Mononuclear cell (primary cell): ENCODE measurements at regions not wholly inside any gene's neighbourhood (a gene's known extent, or its start where the extent isn't known, plus 50 kb on each side); places are given as distances from the start of the nearest gene placed in this dataset.
"Not testable (repeated sequence)": the region's sequence is repeated elsewhere in the genome, so short reads cannot be mapped to it uniquely, and the experiment has no call there.

Experiments used
- H3K27me3 ChIP-seq: 2 replicates; pipeline ENCODE4 v1.6.0; 2011; ENCODE audit warnings: low read length, control low read depth; ENCODE audit not compliant: insufficient read depth
- H3K4me1 ChIP-seq: 2 replicates; pipeline ENCODE4 v1.5.1; 2011; ENCODE audit warnings: mild to moderate bottlenecking, low read length, control low read depth; ENCODE audit not compliant: insufficient read depth
- H3K4me3 ChIP-seq: 2 replicates; pipeline ENCODE4 v1.5.1; 2011; ENCODE audit warnings: mild to moderate bottlenecking, low read length, moderate library complexity
- H3K9me3 ChIP-seq: 2 replicates; pipeline ENCODE4 v1.5.1; 2011; ENCODE audit warnings: low read depth, mild to moderate bottlenecking, control low read depth, low read length

GRCh38 chr10:93127642-93128215 is 54.0 kb downstream of the CYP26A1 start:
- not testable (repeated sequence) for H3K9me3 ChIP-seq, H3K4me3 ChIP-seq, H3K27me3 ChIP-seq
- H3K4me1 ChIP-seq: peaks cover 17% of the 10 kb centered on the region

- Histone ChIP-seq H3K27me3 (peaks cover 5% of the 10 kb centered on the region), H3K9me3 (peaks cover under 1% of the 10 kb centered on the region), H3K4me3 (no peak overlapping the region), H3K4me1 (no peaks in the 10 kb centered on the region)
These were observed 58.3 kb downstream of the CYP26A1 start for GRCh38 chr10:93131986-93132385.

GRCh38 chr10:93138113-93138870 is 64.6 kb downstream of the CYP26A1 start:
- no peaks in the 10 kb centered on the region for H3K9me3 ChIP-seq
- peaks cover 23% of the 10 kb centered on the region for H3K4me1 ChIP-seq
- H3K27me3 ChIP-seq: peaks cover 3% of the 10 kb centered on the region
- H3K4me3 ChIP-seq: no peak overlapping the region

GRCh38 chr10:93139059-93139655 is 65.5 kb downstream of the CYP26A1 start:
- Histone ChIP-seq H3K4me3 (no peak overlapping the region), H3K9me3 (no peaks in the 10 kb centered on the region), H3K27me3 (peaks cover 3% of the 10 kb centered on the region), H3K4me1 (peaks cover 28% of the 10 kb centered on the region)

GRCh38 chr10:93142534-93142933 is 68.8 kb downstream of the CYP26A1 start:
- no peak overlapping the region for H3K4me3 ChIP-seq
- no peaks in the 10 kb centered on the region for H3K9me3 ChIP-seq

GRCh38 chr10:93143281-93143680 is 69.6 kb downstream of the CYP26A1 start:
- H3K9me3 ChIP-seq: no peaks in the 10 kb centered on the region

More at GRCh38 chr10:93142534-93142933, 68.8 kb downstream of the CYP26A1 start:
- Histone ChIP-seq H3K27me3 (peaks cover 8% of the 10 kb centered on the region), H3K4me1 (peaks cover 28% of the 10 kb centered on the region)

GRCh38 chr10:93146336-93146735 is 72.6 kb downstream of the CYP26A1 start:
- Histone ChIP-seq H3K4me3 (no peak overlapping the region), H3K4me1 (peaks cover 27% of the 10 kb centered on the region), H3K9me3 (no peaks in the 10 kb centered on the region), H3K27me3 (peaks cover 8% of the 10 kb centered on the region)

More at GRCh38 chr10:93143281-93143680, 69.6 kb downstream of the CYP26A1 start:
- H3K27me3 ChIP-seq: peaks cover 8% of the 10 kb centered on the region
- peaks cover 28% of the 10 kb centered on the region for H3K4me1 ChIP-seq
- H3K4me3 ChIP-seq: no peak overlapping the region

GRCh38 chr10:93147281-93147680 is 73.6 kb downstream of the CYP26A1 start:
- Histone ChIP-seq H3K4me3 (no peak overlapping the region), H3K9me3 (no peaks in the 10 kb centered on the region), H3K27me3 (peaks cover 8% of the 10 kb centered on the region), H3K4me1 (peaks cover 27% of the 10 kb centered on the region)

GRCh38 chr10:93148476-93148875 is 74.8 kb downstream of the CYP26A1 start:
- H3K27me3 ChIP-seq: peaks cover 8% of the 10 kb centered on the region

GRCh38 chr10:93149761-93150160 is 76.1 kb downstream of the CYP26A1 start:
- H3K27me3 ChIP-seq: peaks cover 8% of the 10 kb centered on the region
- peaks cover 12% of the 10 kb centered on the region for H3K4me1 ChIP-seq
- no peaks in the 10 kb centered on the region for H3K9me3 ChIP-seq
- H3K4me3 ChIP-seq: no peak overlapping the region

More at GRCh38 chr10:93148476-93148875, 74.8 kb downstream of the CYP26A1 start:
- Histone ChIP-seq H3K9me3 (no peaks in the 10 kb centered on the region), H3K4me1 (peaks cover 16% of the 10 kb centered on the region), H3K4me3 (no peak overlapping the region)

- H3K4me3 ChIP-seq: no peak overlapping the region
- H3K4me1 ChIP-seq: peaks cover 12% of the 10 kb centered on the region
- H3K9me3 ChIP-seq: no peaks in the 10 kb centered on the region
- H3K27me3 ChIP-seq: peaks cover 8% of the 10 kb centered on the region
These were observed 76.6 kb downstream of the CYP26A1 start for GRCh38 chr10:93150289-93150688.

GRCh38 chr10:93150990-93151547 is 77.4 kb downstream of the CYP26A1 start:
- H3K9me3 ChIP-seq: no peaks in the 10 kb centered on the region
- peaks cover 5% of the 10 kb centered on the region for H3K27me3 ChIP-seq
- peaks cover 12% of the 10 kb centered on the region for H3K4me1 ChIP-seq
- H3K4me3 ChIP-seq: no peak overlapping the region

GRCh38 chr10:93152136-93152535 is 78.4 kb downstream of the CYP26A1 start:
- peaks cover 12% of the 10 kb centered on the region for H3K4me1 ChIP-seq
- H3K4me3 ChIP-seq: no peak overlapping the region
- H3K27me3 ChIP-seq: no peaks in the 10 kb centered on the region
- H3K9me3 ChIP-seq: no peaks in the 10 kb centered on the region

- H3K27me3 ChIP-seq: no peaks in the 10 kb centered on the region
- no peak overlapping the region for H3K4me3 ChIP-seq
- no peaks in the 10 kb centered on the region for H3K9me3 ChIP-seq
- peaks cover 12% of the 10 kb centered on the region for H3K4me1 ChIP-seq
These were observed 80.8 kb downstream of the CYP26A1 start for GRCh38 chr10:93154531-93154930.

GRCh38 chr10:93160140-93160539 is 86.4 kb downstream of the CYP26A1 start:
- Histone ChIP-seq H3K27me3 (no peaks in the 10 kb centered on the region), H3K4me3 (no peak overlapping the region), H3K4me1 (no peaks in the 10 kb centered on the region), H3K9me3 (no peaks in the 10 kb centered on the region)
